HG02678 (cell line): ENCODE measurements at regions not wholly inside any gene's neighbourhood (a gene's known extent, or its start where the extent isn't known, plus 50 kb on each side); places are given as distances from the start of the nearest gene placed in this dataset.

Experiments used
- ATAC-seq: cut with Tn5 transposase; IDR thresholded peaks from one replicate; pipeline ENCODE4 v1.9.1; 2021; ENCODE audit warnings: mild to moderate bottlenecking, moderate library complexity; ENCODE audit not compliant: unreplicated experiment

- ATAC-seq = no peak
These were observed 411.8 kb upstream of the DAB1 start for GRCh38 chr1:57835620-57836019.

DNA sequence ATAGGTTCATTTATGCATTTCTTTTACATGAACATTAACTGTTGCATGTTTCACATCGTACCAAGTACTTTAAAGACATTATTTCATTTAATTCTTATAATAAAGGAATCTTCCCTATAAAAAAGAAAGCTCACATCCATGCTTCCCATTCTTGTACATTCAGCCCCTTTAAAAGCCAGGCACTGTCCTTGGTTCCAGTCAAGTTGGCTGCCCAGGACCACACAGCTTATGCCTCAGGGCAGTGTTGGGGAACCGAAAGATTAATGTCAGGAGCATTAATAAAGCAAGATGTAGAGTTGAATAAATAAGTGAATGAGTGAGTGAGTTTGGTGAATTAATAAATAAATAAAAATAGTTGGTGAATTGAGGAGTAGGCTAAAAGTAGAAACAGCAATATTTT, 409.4 kb upstream of the DAB1 start:
- no peak for ATAC-seq

GRCh38 chr1:57832612-57833011, 408.8 kb upstream of the DAB1 start:
- ATAC-seq = no peak

DNA sequence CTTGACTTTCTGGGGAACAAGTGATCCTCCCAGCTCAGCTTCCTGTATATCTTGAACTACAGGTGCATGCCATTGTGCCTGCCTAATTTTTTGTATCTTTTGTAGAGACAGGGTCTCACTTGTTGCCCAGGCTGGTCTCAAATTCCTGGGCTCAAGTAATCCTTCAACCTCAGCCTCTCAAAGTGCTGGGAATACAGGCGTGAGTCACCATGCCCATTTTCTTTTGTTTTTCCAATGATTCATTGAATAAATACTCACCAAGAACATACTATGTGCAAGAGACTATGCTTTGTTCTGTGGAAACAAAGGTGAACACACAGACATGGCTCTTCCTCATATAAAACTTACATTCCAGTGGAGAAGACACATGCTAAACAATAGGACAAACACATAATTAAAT, 407.8 kb upstream of the DAB1 start:
- ATAC-seq = no peak

GRCh38 chr1:57826535-57826934, 402.7 kb upstream of the DAB1 start:
- ATAC-seq = no peak

- ATAC-seq = no peak
These were observed 400.7 kb upstream of the DAB1 start for GRCh38 chr1:57824535-57824934.

DNA sequence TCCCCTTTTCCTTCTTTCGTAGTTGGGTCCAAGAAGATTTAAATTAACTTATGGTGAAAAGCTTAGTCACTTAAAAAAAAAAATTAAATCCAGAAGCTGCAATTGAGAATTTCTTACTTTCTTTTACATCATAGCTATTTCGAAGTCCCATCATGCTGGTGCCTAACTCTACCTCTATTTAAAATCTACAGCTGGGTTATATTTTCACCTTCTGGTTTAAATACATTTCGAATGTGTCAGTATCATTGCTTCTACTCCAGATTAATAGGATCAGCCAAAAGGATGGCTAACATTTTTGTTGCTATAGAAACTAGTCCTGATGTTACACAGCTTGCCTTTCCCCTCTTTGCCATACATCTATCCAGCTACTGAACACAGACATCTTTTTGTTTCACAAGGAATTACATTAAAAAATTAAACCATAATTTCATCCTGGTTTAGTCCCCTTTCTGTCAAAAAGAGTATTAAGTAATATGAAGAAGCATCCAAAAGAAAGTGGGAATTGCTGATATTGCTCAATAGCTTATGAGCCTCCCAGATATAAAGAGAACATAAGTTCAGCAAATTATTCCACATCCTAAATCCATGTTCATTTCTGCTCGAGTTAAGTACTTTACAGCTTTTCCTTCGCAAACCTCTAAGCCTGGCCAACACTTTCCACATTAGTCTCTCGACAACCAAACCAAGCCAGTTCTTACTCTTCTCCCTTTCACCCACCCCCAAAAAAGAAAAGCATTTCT, 396.7 kb upstream of the DAB1 start:
- ATAC-seq = no peak

GRCh38 chr1:57819893-57820292, 396.0 kb upstream of the DAB1 start:
- no peak for ATAC-seq

DNA sequence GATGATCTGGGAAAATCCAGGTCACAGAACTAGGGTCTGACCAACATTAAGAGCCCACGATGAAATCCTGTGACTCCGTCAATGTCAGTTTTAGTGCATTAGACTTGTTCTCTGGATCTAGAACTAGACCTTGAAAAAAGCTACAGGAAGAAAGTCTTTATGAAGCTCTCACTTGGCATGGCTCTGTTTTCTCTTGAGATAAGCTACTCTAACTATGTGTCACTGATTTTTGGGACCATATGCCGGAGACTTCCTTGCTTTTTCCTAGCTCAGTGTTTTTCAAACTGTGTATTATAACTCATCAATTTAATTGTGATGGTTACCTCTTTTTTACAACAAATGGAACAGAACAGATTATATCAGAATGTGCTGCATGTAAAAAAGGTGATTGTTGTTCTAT, 379.7 kb upstream of the DAB1 start:
- no peak for ATAC-seq

GRCh38 chr1:57800376-57800775, 376.5 kb upstream of the DAB1 start:
- ATAC-seq = no peak

GRCh38 chr1:57799490-57800115, 375.7 kb upstream of the DAB1 start:
- no peak for ATAC-seq

DNA sequence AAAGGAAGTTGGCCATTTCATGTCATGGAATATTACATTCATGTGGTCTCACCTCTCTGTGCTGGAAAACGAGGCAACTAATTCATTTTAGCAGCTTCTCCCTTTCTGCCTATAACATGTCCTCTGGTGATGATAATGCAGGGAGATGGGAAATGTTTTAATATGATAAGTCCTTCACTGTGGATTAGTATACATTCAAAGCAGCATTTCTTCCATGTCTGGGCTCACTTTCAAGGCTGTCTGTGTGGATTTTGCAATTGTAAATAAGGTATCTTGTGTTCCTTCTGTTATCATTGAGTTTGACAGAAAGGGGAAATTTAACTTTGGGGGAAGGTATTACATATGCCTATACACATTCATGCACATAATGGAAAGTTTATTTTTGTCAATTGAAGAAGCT, 374.7 kb upstream of the DAB1 start:
- no peak for ATAC-seq

GRCh38 chr1:57797084-57797483, 373.2 kb upstream of the DAB1 start:
- no peak for ATAC-seq

GRCh38 chr1:57796616-57797015, 372.8 kb upstream of the DAB1 start:
- ATAC-seq = no peak

- ATAC-seq = no peak
These were observed 372.0 kb upstream of the DAB1 start for GRCh38 chr1:57795886-57796285.

- ATAC-seq = no peak
These were observed 370.2 kb upstream of the DAB1 start for GRCh38 chr1:57794078-57794477.

- ATAC-seq = no peak
These were observed 367.6 kb upstream of the DAB1 start for GRCh38 chr1:57791497-57791896.

GRCh38 chr1:57789936-57790335, 366.1 kb upstream of the DAB1 start:
- no peak for ATAC-seq

GRCh38 chr1:57788313-57788712, 364.5 kb upstream of the DAB1 start:
- no peak for ATAC-seq

DNA sequence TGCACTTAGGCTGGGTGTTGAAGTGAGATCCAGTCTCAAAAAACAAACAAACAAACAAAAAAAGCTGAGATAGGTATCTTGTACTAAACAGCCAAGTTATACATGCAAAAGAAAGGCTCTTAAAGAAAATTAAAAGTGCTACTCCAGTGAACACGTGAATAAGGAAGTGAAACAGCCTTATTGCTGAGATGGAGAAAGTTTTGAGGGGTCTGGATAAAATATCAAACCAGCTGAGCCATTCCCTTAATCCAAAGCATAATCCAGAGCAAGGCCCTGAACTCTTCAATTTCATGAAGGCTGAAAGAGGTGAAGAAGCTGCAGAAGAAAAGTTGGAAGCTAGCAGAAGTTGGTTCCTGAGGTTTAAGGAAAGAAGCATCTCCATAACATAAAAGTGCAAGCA, 360.5 kb upstream of the DAB1 start:
- ATAC-seq = no peak

DNA sequence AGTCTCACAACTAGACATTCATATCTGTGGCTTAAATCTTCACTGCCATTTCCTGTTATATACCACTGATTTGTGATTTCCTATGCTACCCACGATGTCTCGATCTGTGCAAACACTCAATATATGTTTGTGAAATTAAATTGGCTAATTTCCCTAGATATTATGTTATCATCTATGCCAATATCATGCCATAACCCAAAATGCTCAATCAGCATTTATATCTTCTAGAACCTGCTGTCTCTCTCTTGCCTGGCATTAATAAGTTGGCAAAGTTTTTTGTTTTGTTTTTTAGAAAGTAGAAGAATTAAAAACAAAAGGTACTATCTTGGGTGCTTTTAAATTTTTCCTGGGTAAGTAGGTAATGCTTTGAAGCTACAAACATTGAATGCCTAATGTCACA, 358.5 kb upstream of the DAB1 start:
- ATAC-seq = no peak

DNA sequence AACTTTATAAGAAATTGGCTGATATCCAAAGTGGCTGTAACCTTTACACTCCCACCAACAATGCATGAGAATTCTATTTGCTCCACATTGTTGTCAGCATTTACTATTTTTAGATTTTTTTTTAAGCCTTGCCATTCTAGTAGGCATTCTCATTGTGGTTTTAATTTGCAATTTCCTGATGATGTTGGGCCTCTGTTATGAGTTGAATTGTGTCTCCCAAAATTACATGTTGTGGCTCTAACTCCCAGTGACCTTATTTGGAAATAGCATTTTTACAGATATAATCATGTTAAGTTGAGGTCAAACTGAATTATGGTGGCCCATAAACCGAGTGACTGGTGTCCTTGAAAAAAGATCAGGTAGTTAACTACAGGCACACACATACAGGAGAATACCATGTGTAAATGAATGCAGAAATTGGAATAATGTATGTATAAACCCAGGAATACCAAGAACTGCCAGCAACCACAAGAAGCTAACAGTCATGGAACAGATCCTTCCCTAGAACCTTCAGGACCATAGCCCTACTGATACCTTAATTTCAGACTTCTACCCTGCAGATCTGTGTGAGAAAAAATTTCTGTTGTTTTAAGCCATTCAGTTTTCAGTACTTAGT, 348.8 kb upstream of the DAB1 start:
- no peak for ATAC-seq
